ENCODE measurements at regions not wholly inside any gene's neighbourhood (a gene's known extent, or its start where the extent isn't known, plus 50 kb on each side); places are given as distances from the start of the nearest gene placed in this dataset.

DNA sequence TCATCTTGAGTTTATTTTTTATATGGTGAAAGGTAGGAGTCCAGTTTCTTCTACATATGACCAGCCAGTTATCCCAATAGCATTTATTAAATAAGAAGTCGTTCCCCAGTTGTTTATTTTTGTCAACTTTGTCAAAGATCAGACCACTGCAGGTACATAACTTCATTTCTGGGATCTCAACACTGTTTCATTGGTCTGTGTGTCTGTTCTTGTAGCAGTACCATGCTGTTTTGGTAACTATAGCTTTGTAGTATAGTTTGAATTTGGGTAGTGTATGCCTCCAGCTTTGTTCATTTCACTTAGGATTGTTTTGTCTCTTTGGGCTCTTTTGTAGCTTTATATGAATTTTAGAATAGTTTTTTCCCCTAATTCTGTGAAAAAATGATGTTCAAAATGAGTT, 340.4 kb upstream of the PCDH20 start:
- TF ChIP-seq, protein P1, sequence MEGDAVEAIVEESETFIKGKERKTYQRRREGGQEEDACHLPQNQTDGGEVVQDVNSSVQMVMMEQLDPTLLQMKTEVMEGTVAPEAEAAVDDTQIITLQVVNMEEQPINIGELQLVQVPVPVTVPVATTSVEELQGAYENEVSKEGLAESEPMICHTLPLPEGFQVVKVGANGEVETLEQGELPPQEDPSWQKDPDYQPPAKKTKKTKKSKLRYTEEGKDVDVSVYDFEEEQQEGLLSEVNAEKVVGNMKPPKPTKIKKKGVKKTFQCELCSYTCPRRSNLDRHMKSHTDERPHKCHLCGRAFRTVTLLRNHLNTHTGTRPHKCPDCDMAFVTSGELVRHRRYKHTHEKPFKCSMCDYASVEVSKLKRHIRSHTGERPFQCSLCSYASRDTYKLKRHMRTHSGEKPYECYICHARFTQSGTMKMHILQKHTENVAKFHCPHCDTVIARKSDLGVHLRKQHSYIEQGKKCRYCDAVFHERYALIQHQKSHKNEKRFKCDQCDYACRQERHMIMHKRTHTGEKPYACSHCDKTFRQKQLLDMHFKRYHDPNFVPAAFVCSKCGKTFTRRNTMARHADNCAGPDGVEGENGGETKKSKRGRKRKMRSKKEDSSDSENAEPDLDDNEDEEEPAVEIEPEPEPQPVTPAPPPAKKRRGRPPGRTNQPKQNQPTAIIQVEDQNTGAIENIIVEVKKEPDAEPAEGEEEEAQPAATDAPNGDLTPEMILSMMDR (IDR thresholded peaks at IDR 0.05): no peak
- no peak for TF ChIP-seq POLR2A (IDR thresholded peaks at IDR 0.05)
- intact Hi-C loops (cut with DNase I): no loop called here
- Histone ChIP-seq H3K9me3 (peaks cover 0 to 4% (median 0%) of the 10 kb centered on the region in 3 donors), H3K27me3 (no peaks in the 10 kb centered on the region), H3K4me1 (no peaks in the 10 kb centered on the region), H3K27ac (no peak overlapping the region), H3K4me3 (no peak overlapping the region), H3K36me3 (no peaks in the 10 kb centered on the region)
- DNase-seq: no peak
- 32 to 53% methylated on average over 1 of the region's 1 CpG for WGBS, 2 donors

DNA sequence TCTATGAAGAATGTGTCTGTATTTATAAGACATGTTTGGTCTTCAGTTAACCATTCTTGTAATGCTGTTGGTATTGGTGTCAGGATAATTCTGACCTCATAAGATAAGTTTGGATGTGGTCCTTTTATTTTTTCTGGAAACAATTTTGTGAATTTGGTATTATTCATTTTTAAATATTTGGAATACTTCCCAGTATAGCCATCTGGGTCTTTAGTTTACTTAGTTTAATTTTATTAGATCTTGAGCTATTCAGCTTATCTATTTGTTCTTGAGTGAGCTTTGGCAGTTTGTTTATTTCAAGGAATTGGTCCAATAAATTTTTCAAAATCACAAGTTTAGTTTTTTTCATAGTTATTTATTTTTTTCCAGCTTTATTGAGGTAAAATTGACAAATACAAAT, 335.4 kb upstream of the PCDH20 start:
- intact Hi-C loops (cut with DNase I): no loop called here
- H3K4me3 ChIP-seq: no peak overlapping the region
- H3K9me3 ChIP-seq: peaks cover 0 to 4% (median 0%) of the 10 kb centered on the region in 3 donors
- TF ChIP-seq, protein P1 (IDR thresholded peaks at IDR 0.05): no peak
- no peak for TF ChIP-seq POLR2A (IDR thresholded peaks at IDR 0.05)
- no peaks in the 10 kb centered on the region for H3K4me1 ChIP-seq
- no peaks in the 10 kb centered on the region for H3K36me3 ChIP-seq
- DNase-seq: no peak
- H3K27ac ChIP-seq: no peak overlapping the region
- no peaks in the 10 kb centered on the region for H3K27me3 ChIP-seq

DNA sequence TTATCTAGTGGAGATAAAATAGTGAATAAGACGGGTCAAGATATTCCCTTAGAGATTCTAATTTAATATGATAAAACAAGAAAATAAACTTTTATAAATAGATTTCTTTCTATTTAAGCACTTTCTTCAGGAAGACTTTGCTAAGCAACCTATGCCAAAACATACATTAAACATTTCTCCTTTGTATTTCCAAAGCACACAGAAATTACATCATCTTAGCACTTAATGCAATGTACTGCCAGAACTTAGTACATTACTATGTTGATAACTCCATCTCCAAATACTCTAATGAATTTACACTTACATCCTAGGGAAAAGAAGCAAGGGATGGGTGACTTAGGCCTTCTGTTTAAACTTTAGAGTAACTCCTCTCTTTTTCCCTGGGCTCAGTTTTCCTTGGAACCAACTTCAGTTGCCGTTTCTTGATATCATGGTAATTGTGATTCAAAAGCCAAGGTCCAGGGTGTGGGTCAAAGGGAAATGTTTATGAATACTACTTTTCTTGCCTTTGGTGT, 322.6 kb upstream of the PCDH20 start:
- Histone ChIP-seq H3K4me1 (no peaks in the 10 kb centered on the region), H3K36me3 (no peaks in the 10 kb centered on the region), H3K27ac (no peak overlapping the region), H3K9me3 (no peaks in the 10 kb centered on the region), H3K27me3 (no peaks in the 10 kb centered on the region), H3K4me3 (no peak overlapping the region)
- no peak for DNase-seq
- 57 to 58% methylated on average over 2 of the region's 2 CpGs for WGBS, 2 donors
- intact Hi-C loops (cut with DNase I): no loop called here
- TF ChIP-seq, protein P1 (IDR thresholded peaks at IDR 0.05): no peak
- no peak for TF ChIP-seq POLR2A (IDR thresholded peaks at IDR 0.05)

GRCh38 chr13:61734683-61735082, 319.0 kb upstream of the PCDH20 start:
- H3K27me3 ChIP-seq: no peaks in the 10 kb centered on the region
- 40 to 47% methylated on average over 1 of the region's 1 CpG for WGBS, 2 donors
- TF ChIP-seq POLR2A (IDR thresholded peaks at IDR 0.05): no peak
- H3K9me3 ChIP-seq: no peaks in the 10 kb centered on the region
- H3K4me1 ChIP-seq: no peaks in the 10 kb centered on the region
- DNase-seq: no peak
- no peaks in the 10 kb centered on the region for H3K36me3 ChIP-seq
- no peak overlapping the region for H3K4me3 ChIP-seq
- H3K27ac ChIP-seq: no peak overlapping the region
- intact Hi-C loops (cut with DNase I): no loop called here

- H3K4me1 ChIP-seq: no peaks in the 10 kb centered on the region
- H3K27ac ChIP-seq: no peak overlapping the region
- no peaks in the 10 kb centered on the region for H3K9me3 ChIP-seq
- DNase-seq: no peak
- no peaks in the 10 kb centered on the region for H3K27me3 ChIP-seq
- 29 to 71% methylated on average over 1 of the region's 1 CpG for WGBS, 2 donors
- intact Hi-C loops (cut with DNase I): no loop called here
- H3K4me3 ChIP-seq: no peak overlapping the region
- H3K36me3 ChIP-seq: no peaks in the 10 kb centered on the region
- TF ChIP-seq, protein P1 (IDR thresholded peaks at IDR 0.05): no peak
- no peak for TF ChIP-seq POLR2A (IDR thresholded peaks at IDR 0.05)
Observed at GRCh38 chr13:61728471-61728870, 312.8 kb upstream of the PCDH20 start.

GRCh38 chr13:61727767-61728166, 312.1 kb upstream of the PCDH20 start:
- no peaks in the 10 kb centered on the region for H3K9me3 ChIP-seq
- intact Hi-C loops (cut with DNase I): no loop called here
- H3K4me1 ChIP-seq: no peaks in the 10 kb centered on the region
- DNase-seq: no peak
- no peaks in the 10 kb centered on the region for H3K36me3 ChIP-seq
- WGBS, 2 donors: 47 to 54% methylated on average over 2 of the region's 2 CpGs
- no peak overlapping the region for H3K27ac ChIP-seq
- no peak overlapping the region for H3K4me3 ChIP-seq
- no peak for TF ChIP-seq POLR2A (IDR thresholded peaks at IDR 0.05)
- TF ChIP-seq, protein P1 (IDR thresholded peaks at IDR 0.05): no peak
- no peaks in the 10 kb centered on the region for H3K27me3 ChIP-seq
